OCI-LY1 (cell line): ENCODE measurements at regions not wholly inside any gene's neighbourhood (a gene's known extent, or its start where the extent isn't known, plus 50 kb on each side); places are given as distances from the start of the nearest gene placed in this dataset.

Source experiments
- H2AFZ ChIP-seq: fragments of 200-600 bp; sonication (generic), shearing (Covaris generic); 2 replicates; pipeline ENCODE4 v1.6.0; 2014; ENCODE audit warnings: antibody characterized with exemption, mild to moderate bottlenecking, low read length
- H3F3A ChIP-seq: fragments of 200-600 bp; sonication (generic), shearing (Covaris generic); 2 replicates; pipeline ENCODE4 v1.6.0; 2014; ENCODE audit warnings: mild to moderate bottlenecking, antibody characterized with exemption, low read length, moderate library complexity; ENCODE audit not compliant: insufficient read depth
- H3K27ac ChIP-seq: fragments of 200-600 bp; sonication (generic); 2 replicates; pipeline ENCODE4 v1.5.1; 2014; ENCODE audit warnings: low read length, mixed run types, mild to moderate bottlenecking, low read depth; ENCODE audit not compliant: poor library complexity, severe bottlenecking
- H3K27me3 ChIP-seq: fragments of 200-600 bp; sonication (generic); 2 replicates; pipeline ENCODE4 v1.6.0; 2014; ENCODE audit warnings: antibody characterized with exemption, mild to moderate bottlenecking, low read length, moderate library complexity; ENCODE audit not compliant: insufficient read depth
- H3K36me3 ChIP-seq: fragments of 200-600 bp; sonication (generic); 2 replicates; pipeline ENCODE4 v1.6.1; 2014; ENCODE audit warnings: mild to moderate bottlenecking, antibody characterized with exemption, low read length, moderate library complexity, mixed read lengths; ENCODE audit not compliant: insufficient read depth
- H3K4me1 ChIP-seq: fragments of 200-600 bp; sonication (generic); 2 replicates; pipeline ENCODE4 v1.5.1; 2014; ENCODE audit warnings: mild to moderate bottlenecking, low read length, moderate library complexity; ENCODE audit not compliant: insufficient read depth, severe bottlenecking
- H3K4me2 ChIP-seq: fragments of 200-600 bp; sonication (generic), shearing (Covaris generic); 2 replicates; pipeline ENCODE4 v1.6.1; 2014; ENCODE audit warnings: low read length
- H3K4me3 ChIP-seq: fragments of 200-600 bp; sonication (generic); 2 replicates; pipeline ENCODE4 v1.5.1; 2014; ENCODE audit warnings: low read length, low read depth, mild to moderate bottlenecking, mixed read lengths; ENCODE audit not compliant: poor library complexity, severe bottlenecking
- H3K79me2 ChIP-seq: fragments of 200-600 bp; shearing (Covaris generic); 2 replicates; pipeline ENCODE4 v1.6.1; 2016; ENCODE audit warnings: mixed run types, low read length, mixed read lengths; ENCODE audit not compliant: insufficient read depth
- H3K9ac ChIP-seq: fragments of 200-600 bp; sonication (generic), shearing (Covaris generic); 2 replicates; pipeline ENCODE4 v1.6.1; 2014; ENCODE audit warnings: mild to moderate bottlenecking, low read length, mixed read lengths
- H3K9me2 ChIP-seq: fragments of 200-600 bp; sonication (generic), shearing (Covaris generic); 2 replicates; pipeline ENCODE4 v1.6.1; 2014; ENCODE audit warnings: low read depth, mild to moderate bottlenecking, low read length, mixed read lengths
- H3K9me3 ChIP-seq: fragments of 200-600 bp; shearing (Covaris generic); 2 replicates; pipeline ENCODE4 v1.6.1; 2014; ENCODE audit warnings: low read length, mixed read lengths
- H4K20me1 ChIP-seq: fragments of 200-600 bp; sonication (generic), shearing (Covaris generic); 2 replicates; pipeline ENCODE4 v1.6.0; 2016; ENCODE audit warnings: mild to moderate bottlenecking, low read length; ENCODE audit not compliant: insufficient read depth
- CTCF ChIP-seq: fragments of 200-600 bp; sonication (generic), shearing (Covaris generic); IDR thresholded peaks from 2 replicates; pipeline ENCODE4 v1.5.1; 2017; ENCODE audit warnings: mild to moderate bottlenecking, antibody characterized with exemption, low read length, moderate library complexity, mixed read lengths
- EZH2 ChIP-seq: fragments of 200-600 bp; sonication (generic), shearing (Covaris generic); IDR thresholded peaks from 2 replicates; pipeline ENCODE4 v1.8.0; 2017; ENCODE audit warnings: borderline replicate concordance, mixed run types, mild to moderate bottlenecking, antibody characterized with exemption, low read length, moderate library complexity, mixed read lengths

- no peak overlapping the region for H3K4me2 ChIP-seq
- H3K4me1 ChIP-seq, result no peaks in the 10 kb centered on the region
- H3K27ac ChIP-seq, result no peak overlapping the region
- H3K36me3 ChIP-seq, result no peaks in the 10 kb centered on the region
- no peak overlapping the region for H3K4me3 ChIP-seq
- H2AFZ ChIP-seq, result no peak overlapping the region
- no peaks in the 10 kb centered on the region for H3K79me2 ChIP-seq
- H3K9ac ChIP-seq, result no peak overlapping the region
- H3F3A ChIP-seq, result no peaks in the 10 kb centered on the region
- H3K9me3 ChIP-seq, result no peaks in the 10 kb centered on the region
- no peaks in the 10 kb centered on the region for H3K9me2 ChIP-seq
- H3K27me3 ChIP-seq, result no peaks in the 10 kb centered on the region
- H4K20me1 ChIP-seq, result no peaks in the 10 kb centered on the region
- no peak for TF ChIP-seq CTCF
- no peak for TF ChIP-seq EZH2
Observed at GRCh38 chr3:86182606-86183005, 808.3 kb downstream of the VGLL3 start.

GRCh38 chr3:86180696-86181095, 810.3 kb downstream of the VGLL3 start:
- Histone ChIP-seq H3K9me2 (no peaks in the 10 kb centered on the region), H3K27me3 (no peaks in the 10 kb centered on the region), H3K4me1 (no peaks in the 10 kb centered on the region), H2AFZ (no peak overlapping the region), H3K9ac (no peak overlapping the region), H3K4me2 (no peak overlapping the region), H3K36me3 (no peaks in the 10 kb centered on the region), H3K4me3 (no peak overlapping the region), H3K79me2 (no peaks in the 10 kb centered on the region), H4K20me1 (no peaks in the 10 kb centered on the region), H3F3A (no peaks in the 10 kb centered on the region), H3K9me3 (no peaks in the 10 kb centered on the region), H3K27ac (no peak overlapping the region)
- no peak for TF ChIP-seq EZH2
- TF ChIP-seq CTCF, result no peak

- Histone ChIP-seq H3K27ac (no peak overlapping the region), H3F3A (no peaks in the 10 kb centered on the region), H3K79me2 (no peaks in the 10 kb centered on the region), H3K4me3 (no peak overlapping the region), H3K27me3 (no peaks in the 10 kb centered on the region), H3K36me3 (no peaks in the 10 kb centered on the region), H3K4me2 (no peak overlapping the region), H3K9ac (no peak overlapping the region), H3K9me2 (no peaks in the 10 kb centered on the region), H2AFZ (no peak overlapping the region), H3K4me1 (no peaks in the 10 kb centered on the region), H4K20me1 (no peaks in the 10 kb centered on the region), H3K9me3 (no peaks in the 10 kb centered on the region)
- TF ChIP-seq CTCF (no peak), EZH2 (no peak)
Observed at GRCh38 chr3:86178095-86178494, 812.9 kb downstream of the VGLL3 start.
